Mesenchymal stem cell (in vitro differentiated cells and primary cell): ENCODE measurements at regions not wholly inside any gene's neighbourhood (a gene's known extent, or its start where the extent isn't known, plus 50 kb on each side); places are given as distances from the start of the nearest gene placed in this dataset.
"Not testable (repeated sequence)": the region's sequence is repeated elsewhere in the genome, so short reads cannot be mapped to it uniquely, and the experiment has no call there.

Experiments used
- DNase-seq: peaks from one replicate; pipeline ENCODE4 v3.0.0-alpha.2; 2013
- H2AFZ ChIP-seq: one replicate; pipeline ENCODE4 v1.6.1; 2013; ENCODE audit warnings: low read depth, mild to moderate bottlenecking, control low read depth, inconsistent platforms, low read length, moderate library complexity
- H2AK5ac ChIP-seq: 2 replicates; pipeline ENCODE4 v1.6.1; 2013; ENCODE audit warnings: low read length, moderate library complexity, mild to moderate bottlenecking, inconsistent platforms; ENCODE audit not compliant: severe bottlenecking
- H2BK120ac ChIP-seq: one replicate; pipeline ENCODE4 v1.6.1; 2013; ENCODE audit warnings: low read depth, mild to moderate bottlenecking, inconsistent platforms, low read length, moderate library complexity
- H2BK12ac ChIP-seq, 2 experiments: one replicate each; pipeline ENCODE4 v1.6.1; 2013; ENCODE audit warnings: inconsistent platforms in 2 of 2, low read length in 2 of 2, mild to moderate bottlenecking in 2 of 2, moderate library complexity in 2 of 2, control low read depth in 1 of 2
- H2BK15ac ChIP-seq: one replicate; pipeline ENCODE4 v1.6.1; 2013; ENCODE audit warnings: mild to moderate bottlenecking, low read depth, inconsistent platforms; ENCODE audit not compliant: poor library complexity, severe bottlenecking
- H2BK5ac ChIP-seq: 2 replicates; pipeline ENCODE4 v1.6.1; 2013; ENCODE audit warnings: low read depth, mild to moderate bottlenecking, low read length, control low read depth, inconsistent platforms; ENCODE audit not compliant: poor library complexity, severe bottlenecking
- H3K14ac ChIP-seq, 2 experiments: one replicate each; pipeline ENCODE4 v1.6.1; 2013; ENCODE audit warnings: inconsistent platforms in 2 of 2, low read length in 2 of 2, control low read depth in 1 of 2, mild to moderate bottlenecking in 1 of 2, moderate library complexity in 1 of 2
- H3K18ac ChIP-seq, 2 experiments: one replicate each; pipeline ENCODE4 v1.6.1; 2013; ENCODE audit warnings: inconsistent platforms in 2 of 2, low read length in 2 of 2, control low read depth in 1 of 2, low read depth in 1 of 2, mild to moderate bottlenecking in 1 of 2
- H3K23ac ChIP-seq, 2 experiments: one replicate each; pipeline ENCODE4 v1.6.1; 2013; ENCODE audit warnings: inconsistent platforms in 2 of 2, low read length in 2 of 2, mild to moderate bottlenecking in 2 of 2, moderate library complexity in 2 of 2, control low read depth in 1 of 2
- H3K27ac ChIP-seq: 2 replicates; pipeline ENCODE4 v1.5.1; 2013; ENCODE audit warnings: mild to moderate bottlenecking, moderate library complexity, low read length, control low read depth, inconsistent platforms; ENCODE audit not compliant: poor library complexity, severe bottlenecking
- H3K27me3 ChIP-seq, 2 experiments: 2 replicates each; pipeline versions ENCODE4 v1.6.1 to v1.7.0; 2013; ENCODE audit warnings: low read length in 2 of 2, mild to moderate bottlenecking in 2 of 2, moderate library complexity in 2 of 2, control low read depth in 1 of 2, inconsistent platforms in 1 of 2; ENCODE audit not compliant: control insufficient read depth in 1 of 2, insufficient read depth in 1 of 2
- H3K36me3 ChIP-seq, 2 experiments: 2 replicates each; pipeline versions ENCODE4 v1.6.1 to v1.7.0; 2013; ENCODE audit warnings: low read length in 2 of 2, control low read depth in 1 of 2, inconsistent platforms in 1 of 2, low read depth in 1 of 2, mild to moderate bottlenecking in 1 of 2; ENCODE audit not compliant: insufficient read depth in 2 of 2, control insufficient read depth in 1 of 2
- H3K4ac ChIP-seq, 2 experiments: one replicate each; pipeline ENCODE4 v1.6.1; 2013; ENCODE audit warnings: inconsistent platforms in 2 of 2, low read length in 2 of 2, mild to moderate bottlenecking in 2 of 2, moderate library complexity in 2 of 2, control low read depth in 1 of 2, low read depth in 1 of 2
- H3K4me1 ChIP-seq: 2 replicates; pipeline ENCODE4 v1.6.1; 2013; ENCODE audit warnings: low read depth, low read length, control low read depth; ENCODE audit not compliant: control insufficient read depth, insufficient read depth
- H3K4me2 ChIP-seq: 2 replicates; pipeline ENCODE4 v1.6.1; 2013; ENCODE audit warnings: low read length, mild to moderate bottlenecking, inconsistent platforms; ENCODE audit not compliant: poor library complexity, severe bottlenecking
- H3K4me3 ChIP-seq, 2 experiments: 2 replicates each; pipeline versions ENCODE4 v1.5.1 to v1.7.0; 2013; ENCODE audit warnings: low read length in 2 of 2, mild to moderate bottlenecking in 2 of 2, control low read depth in 1 of 2, low read depth in 1 of 2; ENCODE audit not compliant: insufficient read depth in 1 of 2
- H3K79me1 ChIP-seq: replicated peaks from 2 replicates; pipeline ENCODE4 v1.6.1; 2013; ENCODE audit warnings: mild to moderate bottlenecking, control low read depth, low read length, inconsistent platforms; ENCODE audit not compliant: poor library complexity, severe bottlenecking
- H3K9ac ChIP-seq: 2 replicates; pipeline ENCODE4 v1.7.0; 2013; ENCODE audit warnings: mild to moderate bottlenecking, low read length, moderate library complexity
- H3K9me3 ChIP-seq: 2 replicates; pipeline ENCODE4 v1.7.0; 2013; ENCODE audit warnings: mild to moderate bottlenecking, low read length; ENCODE audit not compliant: control insufficient read depth
- H4K8ac ChIP-seq: one replicate; pipeline ENCODE4 v1.6.1; 2013; ENCODE audit warnings: inconsistent platforms, mild to moderate bottlenecking, low read length, moderate library complexity
- H4K91ac ChIP-seq: one replicate; pipeline ENCODE4 v1.6.1; 2013; ENCODE audit warnings: mild to moderate bottlenecking, low read length, inconsistent platforms
- WGBS: methylation state at CpG from one replicate; pipeline ENCODE4 v1.1.7; 2013; ENCODE audit warnings: mixed read lengths; 5-methylcytosine and 5-hydroxymethylcytosine counted together

GRCh38 chr11:134956450-134957210, 544.6 kb upstream of the B3GAT1 start:
- no peaks in the 10 kb centered on the region for H3K4me1 ChIP-seq
- H2BK120ac ChIP-seq: no peak overlapping the region
- H2BK5ac ChIP-seq: no peak overlapping the region
- H4K91ac ChIP-seq: no peak overlapping the region
- no peak overlapping the region for H3K23ac ChIP-seq
- H3K14ac ChIP-seq: no peak overlapping the region
- no peak overlapping the region for H3K4ac ChIP-seq
- H3K27me3 ChIP-seq: peaks cover 0 to 5% of the 10 kb centered on the region in 2 experiments
- no peak overlapping the region for H3K4me2 ChIP-seq
- H3K9me3 ChIP-seq: no peaks in the 10 kb centered on the region
- no peak overlapping the region for H3K9ac ChIP-seq
- H3K36me3 ChIP-seq: no peaks in the 10 kb centered on the region
- no peak overlapping the region for H2BK15ac ChIP-seq
- no peak overlapping the region for H2BK12ac ChIP-seq
- H3K18ac ChIP-seq: no peak overlapping the region
- H3K79me1 ChIP-seq: no peaks in the 10 kb centered on the region
- H3K27ac ChIP-seq: no peak overlapping the region
- no peak overlapping the region for H2AFZ ChIP-seq
- H2AK5ac ChIP-seq: no peak overlapping the region
- no peak overlapping the region for H4K8ac ChIP-seq
- no peak overlapping the region for H3K4me3 ChIP-seq
- 95% methylated on average over 13 of the region's 13 CpGs for WGBS
- no peak for DNase-seq

- not testable (repeated sequence) for H3K4me1 ChIP-seq, H2BK12ac ChIP-seq, H3K4me3 ChIP-seq, H2AFZ ChIP-seq, H2AK5ac ChIP-seq, H3K14ac ChIP-seq, H3K27me3 ChIP-seq, H3K9me3 ChIP-seq, H3K18ac ChIP-seq, H3K23ac ChIP-seq, H3K79me1 ChIP-seq, H2BK5ac ChIP-seq, H4K91ac ChIP-seq, H3K4me2 ChIP-seq, H2BK120ac ChIP-seq, H2BK15ac ChIP-seq, H3K27ac ChIP-seq, H3K9ac ChIP-seq, H3K36me3 ChIP-seq, DNase-seq, H4K8ac ChIP-seq, H3K4ac ChIP-seq
- WGBS: 84% methylated on average over 3 of the region's 4 CpGs
Measured at GRCh38 chr11:134955970-134956369, 543.9 kb upstream of the B3GAT1 start.

GRCh38 chr11:134955281-134955680, 543.2 kb upstream of the B3GAT1 start:
- Histone ChIP-seq H2BK12ac (no peak overlapping the region), H3K23ac (no peak overlapping the region), H4K8ac (no peak overlapping the region), H3K9me3 (no peaks in the 10 kb centered on the region), H2BK120ac (no peak overlapping the region), H2AK5ac (no peak overlapping the region), H3K18ac (no peak overlapping the region), H4K91ac (no peak overlapping the region), H3K14ac (no peak overlapping the region), H3K36me3 (no peaks in the 10 kb centered on the region), H3K4me2 (no peak overlapping the region), H2BK5ac (no peak overlapping the region), H2BK15ac (no peak overlapping the region), H3K9ac (no peak overlapping the region), H3K4me1 (peaks cover 7% of the 10 kb centered on the region), H2AFZ (no peak overlapping the region), H3K27ac (no peak overlapping the region), H3K27me3 (peaks cover 0 to 5% of the 10 kb centered on the region in 2 experiments), H3K79me1 (no peaks in the 10 kb centered on the region), H3K4me3 (no peak overlapping the region), H3K4ac (no peak overlapping the region)
- 92% methylated on average over 9 of the region's 9 CpGs for WGBS
- no peak for DNase-seq

DNA sequence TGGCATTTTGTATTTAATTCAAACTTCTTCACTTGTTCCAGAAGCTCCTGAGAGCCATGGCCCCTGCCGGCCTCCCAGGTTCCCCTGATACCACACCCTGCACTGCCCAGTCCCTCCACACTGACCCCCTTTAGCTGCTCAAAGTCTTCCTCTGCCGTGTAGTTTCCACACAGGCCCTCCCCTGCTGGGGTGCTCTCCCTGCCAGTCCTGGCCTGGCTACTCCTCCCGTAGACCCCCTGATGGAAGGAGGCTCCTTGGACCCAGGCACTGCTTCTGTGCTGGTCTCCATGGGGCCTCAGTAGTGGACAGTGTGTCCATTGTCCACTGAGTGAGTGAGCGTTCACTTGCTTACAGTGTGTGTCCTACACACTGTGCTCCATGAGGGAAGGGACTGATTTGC, 542.4 kb upstream of the B3GAT1 start:
- not testable (repeated sequence) for H3K27me3 ChIP-seq, DNase-seq, H3K4me2 ChIP-seq, H3K27ac ChIP-seq, H4K8ac ChIP-seq, H2BK15ac ChIP-seq, H3K4me3 ChIP-seq, H2BK5ac ChIP-seq, H3K18ac ChIP-seq, H3K14ac ChIP-seq, H3K36me3 ChIP-seq, H2BK12ac ChIP-seq, H3K4me1 ChIP-seq, H3K9me3 ChIP-seq, H4K91ac ChIP-seq, H3K4ac ChIP-seq, H3K79me1 ChIP-seq, H2AK5ac ChIP-seq, H3K9ac ChIP-seq, H2BK120ac ChIP-seq, H3K23ac ChIP-seq, H2AFZ ChIP-seq
- WGBS: 90% methylated on average over 4 of the region's 4 CpGs
